SK-N-MC (cell line): ENCODE measurements at regions not wholly inside any gene's neighbourhood (a gene's known extent, or its start where the extent isn't known, plus 50 kb on each side); places are given as distances from the start of the nearest gene placed in this dataset.

Experiments
- EZH2 ChIP-seq: fragments of 200-600 bp; sonication (generic); IDR thresholded peaks from one replicate; pipeline ENCODE4 v1.6.1; 2017; ENCODE audit warnings: antibody characterized with exemption
- FOXP2 ChIP-seq: optimal IDR thresholded peaks from 2 replicates; pipeline ENCODE3; 2011; ENCODE audit warnings: mild to moderate bottlenecking, moderate library complexity; ENCODE audit not compliant: insufficient read depth; ENCODE audit errors: extremely low read length, control extremely low read depth
- POLR2AphosphoS5 ChIP-seq: IDR thresholded peaks from 2 replicates; pipeline ENCODE4 v1.6.1; 2012; ENCODE audit warnings: mild to moderate bottlenecking, low read depth, low read length, borderline replicate concordance

- TF ChIP-seq EZH2: no peak
- TF ChIP-seq POLR2AphosphoS5: no peak
- TF ChIP-seq FOXP2: no peak
These were observed 155.0 kb downstream of the CYSLTR2 start for GRCh38 chr13:48808683-48809082.
